ENCODE measurements at regions not wholly inside any gene's neighbourhood (a gene's known extent, or its start where the extent isn't known, plus 50 kb on each side); places are given as distances from the start of the nearest gene placed in this dataset.

DNA sequence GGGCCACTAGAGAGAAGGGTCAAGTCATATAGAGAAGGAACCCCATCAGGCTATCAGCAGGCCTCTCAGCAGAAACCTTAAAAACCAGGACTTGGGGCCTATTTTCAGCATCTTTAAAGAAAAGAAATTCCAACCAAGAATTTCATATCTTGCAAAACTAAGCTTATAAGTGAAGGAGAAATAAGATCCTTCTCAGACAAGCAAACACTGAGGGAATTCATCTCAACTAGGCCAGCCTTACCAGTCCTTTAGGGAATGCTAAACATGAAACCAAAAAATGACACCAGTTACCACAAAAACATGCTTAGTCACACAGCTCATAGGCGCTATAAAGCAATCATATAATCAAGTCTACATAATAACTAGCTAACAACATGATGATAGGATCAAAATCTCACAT, 407.1 kb downstream of the LRRC70 start:
- DNase-seq (ENCODE audit: low read depth in 2 of 2), result no peak

DNA sequence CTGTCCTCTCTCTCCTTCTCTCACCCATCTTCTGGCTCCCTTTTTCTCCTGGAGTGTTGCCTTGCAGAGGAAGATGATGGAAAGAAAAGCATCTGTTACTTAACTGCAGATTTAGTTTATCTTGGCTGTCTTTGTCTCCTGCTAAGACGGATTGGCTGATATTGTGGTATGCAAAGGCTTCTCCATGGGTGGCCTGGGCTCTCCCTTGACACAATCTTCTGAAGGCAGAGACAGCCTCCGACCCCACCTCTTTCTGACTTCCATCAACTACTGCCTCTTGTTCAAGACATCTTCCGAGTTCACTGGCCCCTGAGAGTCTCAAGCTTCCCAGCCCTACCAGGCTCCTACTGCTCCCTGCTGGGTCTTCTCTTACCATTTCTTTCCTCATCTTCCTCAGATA, 403.7 kb downstream of the LRRC70 start:
- no peak for DNase-seq (ENCODE audit: low read depth in 2 of 2)

DNA sequence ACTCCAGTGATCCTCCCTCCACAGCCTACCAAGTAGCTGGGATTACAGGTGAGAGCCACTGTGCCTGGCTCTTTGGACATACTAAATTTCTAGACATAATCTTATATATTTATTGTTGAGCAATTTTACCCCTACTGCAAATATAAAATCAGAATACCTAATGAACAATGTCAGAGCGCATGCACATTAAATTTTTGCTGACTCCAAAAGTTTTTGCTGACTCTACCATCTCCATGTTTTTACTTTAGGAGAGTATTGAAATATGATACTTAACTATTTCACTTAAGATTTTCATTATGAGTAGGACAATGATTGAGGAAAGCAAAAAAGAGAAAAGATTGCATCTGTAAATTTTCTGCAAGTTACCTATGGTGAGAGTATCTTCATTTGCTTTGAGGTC, 402.3 kb downstream of the LRRC70 start:
- no peak for DNase-seq (ENCODE audit: low read depth in 2 of 2)

DNA sequence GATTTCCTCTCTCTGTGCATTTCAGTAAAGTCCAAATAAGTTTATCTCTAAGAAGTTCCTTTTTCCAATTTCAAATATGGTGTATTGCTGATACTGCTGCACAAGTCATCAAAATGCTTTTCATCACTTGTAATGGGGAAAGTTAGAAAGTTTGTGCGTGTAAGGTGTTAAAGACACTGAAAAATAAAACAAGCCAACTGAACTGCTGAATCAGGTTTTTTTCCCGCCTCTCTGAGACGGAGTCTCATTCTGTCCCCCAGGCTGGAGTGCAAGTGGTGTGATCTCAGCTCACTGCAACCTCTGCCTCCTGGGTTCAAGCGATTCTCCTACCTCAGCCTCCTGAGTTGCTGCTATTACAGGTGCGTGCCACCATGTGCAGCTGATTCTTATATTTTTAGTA, 400.9 kb downstream of the LRRC70 start:
- DNase-seq (ENCODE audit: low read depth in 2 of 2), result no peak

DNA sequence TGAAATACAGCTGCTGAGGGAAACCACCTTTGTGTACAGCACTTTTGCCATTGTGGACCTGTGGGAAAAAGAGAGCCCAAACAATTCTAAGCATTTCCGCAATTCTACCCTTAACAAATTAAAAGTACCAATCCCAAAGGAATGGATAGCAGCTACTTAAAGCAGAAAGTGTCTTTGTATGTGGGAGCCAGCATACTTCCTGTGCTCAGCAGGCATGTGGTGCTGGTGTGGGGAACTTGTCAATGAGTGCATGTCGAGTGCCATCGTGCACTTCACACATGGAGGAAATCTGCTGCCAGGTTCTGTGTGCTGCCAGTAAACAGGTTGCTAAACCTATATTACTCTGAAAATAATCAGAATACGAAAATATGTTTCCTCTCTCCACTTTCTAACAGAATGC, 399.0 kb downstream of the LRRC70 start:
- no peak for DNase-seq (ENCODE audit: low read depth in 2 of 2)

DNA sequence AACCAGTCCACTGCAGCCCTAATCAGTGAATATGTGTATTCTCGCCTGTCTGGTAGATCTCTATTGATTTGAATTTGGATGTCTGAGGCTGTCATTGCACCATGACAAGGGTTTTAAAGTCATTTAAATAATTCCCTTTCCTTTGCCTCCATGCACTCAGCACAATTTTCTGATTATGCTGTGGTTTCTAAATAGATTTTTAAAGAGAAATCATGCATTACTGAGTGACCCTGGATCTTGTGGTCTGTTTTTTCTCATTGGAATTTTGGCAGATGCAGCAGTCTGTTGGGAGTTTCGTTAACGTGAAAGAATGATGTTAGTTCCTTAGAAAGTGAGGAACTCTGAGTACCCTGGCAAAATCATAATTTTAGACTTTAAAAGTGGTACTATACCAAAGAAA, 396.0 kb downstream of the LRRC70 start:
- DNase-seq (ENCODE audit: low read depth in 2 of 2), result no peak

DNA sequence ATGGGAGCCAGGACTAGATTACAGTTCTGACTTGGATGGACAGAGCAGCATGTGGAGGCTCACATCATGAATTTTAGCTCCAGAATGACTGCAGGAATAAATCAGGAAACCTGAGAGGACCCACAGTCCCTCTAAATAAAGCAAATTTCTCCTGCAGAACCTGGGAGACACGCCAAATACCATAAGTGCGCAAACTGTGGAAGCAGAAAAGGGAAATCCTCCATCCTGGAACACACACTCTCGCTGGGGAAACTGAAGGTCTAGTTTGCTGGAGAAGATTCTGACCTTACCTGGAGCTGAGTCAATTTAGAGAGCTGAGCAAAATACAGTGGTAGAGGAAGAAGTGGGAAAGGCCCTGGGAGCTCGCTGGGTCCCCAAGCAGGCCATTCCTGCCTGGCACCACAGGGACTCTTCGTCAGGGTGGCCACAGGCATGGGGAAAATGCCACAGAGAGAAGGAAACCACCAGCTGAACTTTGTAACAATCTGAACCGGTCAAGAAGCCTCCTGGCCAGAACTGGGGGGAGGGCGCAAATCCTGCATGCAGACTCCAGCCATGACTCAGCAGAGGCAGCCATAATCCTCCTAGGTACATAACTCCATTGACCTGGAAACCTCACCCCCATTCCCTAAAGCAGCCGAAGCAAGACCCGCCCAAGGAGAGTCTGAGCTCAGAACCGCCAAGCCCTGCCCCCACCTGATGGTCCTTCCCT, 390.9 kb downstream of the LRRC70 start:
- no peak for DNase-seq (ENCODE audit: low read depth in 2 of 2)

DNA sequence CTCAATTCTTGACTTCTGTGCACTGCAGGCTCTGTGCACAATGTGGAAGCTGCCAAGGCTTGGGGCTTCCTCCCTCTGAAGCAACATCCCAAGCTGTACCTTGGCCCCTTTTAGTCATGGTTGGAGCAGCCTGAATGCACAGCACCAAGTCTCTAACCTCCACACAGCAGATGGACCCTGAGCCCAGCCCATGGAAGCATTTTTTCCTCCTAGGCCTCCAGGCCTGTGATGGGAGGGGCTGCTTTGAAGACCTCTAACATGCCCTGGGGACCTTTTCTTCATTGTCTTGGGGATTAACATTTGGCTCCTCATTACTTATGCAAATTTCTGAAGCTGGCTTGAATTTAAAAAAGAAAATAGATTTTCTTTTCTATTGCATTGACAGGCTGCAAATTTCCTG, 385.8 kb downstream of the LRRC70 start:
- no peak for DNase-seq (ENCODE audit: low read depth in 2 of 2)

DNA sequence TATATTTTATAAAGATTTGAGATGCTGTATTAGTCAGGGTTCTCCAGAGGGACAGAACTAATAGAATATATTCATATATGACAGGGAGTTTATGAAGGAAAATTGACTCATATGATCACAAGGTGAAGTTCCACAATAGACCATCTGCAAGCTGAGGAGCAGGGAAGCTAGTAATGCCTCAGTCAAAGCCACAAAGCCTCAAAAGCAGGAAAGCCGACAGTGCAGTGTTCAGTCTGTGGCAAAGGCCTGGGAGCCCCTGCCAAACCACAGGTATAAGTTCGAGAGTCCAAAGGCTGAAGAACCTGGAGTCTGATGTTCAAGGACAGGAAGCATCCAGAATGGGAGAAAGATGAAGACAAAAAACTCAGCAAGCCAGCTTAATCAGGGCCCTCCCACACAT, 382.2 kb downstream of the LRRC70 start:
- no peak for DNase-seq (ENCODE audit: low read depth in 2 of 2)

DNA sequence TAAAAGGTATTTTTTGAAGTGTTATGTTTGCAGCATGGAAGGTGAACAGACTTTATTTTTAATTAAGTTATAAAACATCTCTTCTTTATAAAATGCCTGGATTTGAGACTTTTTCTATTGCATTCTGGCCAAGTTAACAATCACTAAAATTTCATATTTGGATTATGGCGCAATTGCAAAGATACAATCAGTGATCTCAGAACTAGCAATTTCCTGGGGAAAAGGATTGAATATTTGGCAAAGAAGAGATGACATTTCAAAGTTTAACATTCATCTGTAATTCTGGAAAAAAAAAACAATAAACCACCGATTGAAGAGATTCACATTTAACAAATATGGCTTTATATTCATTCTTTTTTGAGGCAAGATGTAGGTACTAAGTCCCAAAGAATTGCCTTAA, 378.0 kb downstream of the LRRC70 start:
- no peak for DNase-seq (ENCODE audit: low read depth in 2 of 2)

DNA sequence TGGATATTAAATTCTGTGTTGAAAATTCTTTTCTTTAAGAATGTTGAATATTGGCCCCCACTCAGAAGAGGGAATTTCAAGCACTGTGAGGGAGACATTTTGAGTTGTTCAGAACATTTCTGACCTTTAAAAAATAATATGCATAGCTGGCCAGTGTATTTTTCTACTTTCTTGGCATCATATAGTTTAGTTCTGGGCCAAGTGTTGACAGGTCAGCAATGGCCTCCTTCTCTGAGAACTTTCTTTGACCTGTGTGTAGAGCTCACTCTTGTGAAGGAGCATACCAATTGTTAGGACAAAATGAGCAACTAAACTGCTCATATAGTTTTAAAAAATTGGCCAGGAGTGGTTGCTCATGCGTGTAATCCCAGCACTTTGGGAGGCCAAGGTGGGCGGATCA, 376.0 kb downstream of the LRRC70 start:
- no peak for DNase-seq (ENCODE audit: low read depth in 2 of 2)

DNA sequence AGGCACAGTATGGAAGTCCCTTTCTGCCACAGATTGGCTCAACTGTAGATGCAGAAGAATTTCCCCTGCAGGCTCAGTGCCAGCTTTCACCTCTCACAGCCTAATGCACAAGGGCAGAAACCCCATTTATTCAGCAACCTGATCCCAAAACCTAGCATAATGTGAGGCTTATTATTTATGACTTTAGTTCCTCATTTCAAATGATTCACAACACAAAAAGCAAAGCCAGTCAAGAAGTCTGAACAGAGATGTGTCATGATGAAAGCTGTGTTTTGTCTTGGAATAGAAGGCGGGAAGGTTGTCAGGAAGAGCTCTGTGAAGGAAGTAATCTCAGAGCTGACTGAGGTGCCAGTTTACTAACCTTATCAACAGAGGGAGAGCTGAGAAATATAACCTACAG, 369.7 kb downstream of the LRRC70 start:
- DNase-seq (ENCODE audit: low read depth in 2 of 2), result no peak

DNA sequence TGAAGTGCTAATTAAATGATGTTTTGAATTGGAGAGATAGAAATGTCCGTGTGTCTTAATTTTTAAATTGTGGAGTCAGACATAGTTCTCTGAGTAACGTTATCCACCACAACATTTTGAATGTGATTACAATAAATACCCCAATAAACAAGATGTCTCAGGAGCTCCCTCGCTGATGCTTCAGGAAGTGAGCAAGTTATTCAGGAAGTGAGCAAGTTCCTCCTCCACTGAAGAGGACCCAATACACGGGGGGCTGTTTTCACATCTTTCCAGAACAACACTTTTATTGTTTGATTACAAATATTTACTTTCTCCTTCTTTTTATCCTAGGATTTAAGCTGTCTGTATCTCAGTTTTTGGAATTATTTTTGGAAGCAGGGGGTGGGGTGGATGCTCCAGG, 363.8 kb downstream of the LRRC70 start:
- no peak for DNase-seq (ENCODE audit: low read depth in 2 of 2)

DNA sequence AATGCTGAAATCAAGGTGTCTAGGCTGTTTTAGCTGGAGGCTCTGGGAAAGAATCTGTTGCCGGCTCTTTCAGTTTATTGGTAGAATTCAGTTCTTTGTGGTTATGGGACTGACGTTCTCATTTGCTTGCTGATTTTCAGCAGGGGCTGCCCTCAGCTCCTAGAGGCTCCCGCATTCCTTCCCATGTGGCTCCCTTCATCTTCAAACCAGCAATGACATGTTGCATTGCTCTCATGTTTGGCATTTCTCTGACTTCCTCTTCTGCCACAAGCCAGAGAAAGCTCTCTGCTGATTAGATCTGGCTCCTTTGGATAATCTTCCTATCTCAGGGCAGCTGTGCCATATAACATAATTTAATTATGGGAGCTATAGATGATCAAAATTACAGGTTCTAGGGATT, 360.3 kb downstream of the LRRC70 start:
- no peak for DNase-seq (ENCODE audit: low read depth in 2 of 2)

DNA sequence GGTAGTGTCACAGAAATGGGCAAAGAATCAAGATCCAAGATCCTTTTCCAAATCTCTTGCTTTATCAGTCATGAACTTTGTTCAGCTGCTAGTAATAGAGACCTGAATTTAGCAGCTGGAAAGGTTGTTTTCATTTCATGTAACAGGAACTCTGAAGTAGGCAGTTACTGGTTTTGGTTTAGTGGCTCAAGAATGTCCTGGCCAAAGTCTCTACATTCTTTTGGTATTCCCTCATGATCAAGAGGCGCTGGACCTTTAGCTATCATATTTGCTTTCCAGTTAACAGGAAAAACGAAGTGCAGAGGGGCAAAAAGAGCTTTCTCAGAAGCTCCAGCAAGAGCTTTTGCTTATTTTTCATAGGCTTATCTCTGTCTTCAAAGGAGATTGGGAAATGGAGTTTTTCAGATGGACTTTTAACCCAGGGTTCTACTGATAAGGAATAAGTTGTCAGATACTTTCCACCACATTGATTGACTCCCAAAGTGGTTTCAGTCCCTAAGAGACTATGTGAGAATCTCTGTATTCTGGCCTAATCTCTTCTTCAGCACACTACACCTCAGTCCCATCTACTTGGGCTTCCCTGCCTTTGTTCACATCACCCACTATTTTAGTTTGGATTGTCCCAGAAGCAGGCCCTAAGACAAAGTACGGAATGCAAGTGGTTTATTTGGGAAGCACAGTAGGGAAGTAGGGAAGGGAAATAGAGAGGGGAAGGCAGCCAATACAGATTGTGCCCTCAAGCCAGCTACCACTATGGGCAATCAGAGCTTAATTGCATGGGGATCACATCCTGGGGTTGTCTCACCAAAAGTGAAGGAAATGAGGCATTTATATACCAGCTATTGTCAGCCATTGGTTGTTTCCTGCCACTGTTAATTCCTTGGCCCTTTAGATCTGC, 359.3 kb downstream of the LRRC70 start:
- DNase-seq (ENCODE audit: low read depth in 2 of 2), result no peak

DNA sequence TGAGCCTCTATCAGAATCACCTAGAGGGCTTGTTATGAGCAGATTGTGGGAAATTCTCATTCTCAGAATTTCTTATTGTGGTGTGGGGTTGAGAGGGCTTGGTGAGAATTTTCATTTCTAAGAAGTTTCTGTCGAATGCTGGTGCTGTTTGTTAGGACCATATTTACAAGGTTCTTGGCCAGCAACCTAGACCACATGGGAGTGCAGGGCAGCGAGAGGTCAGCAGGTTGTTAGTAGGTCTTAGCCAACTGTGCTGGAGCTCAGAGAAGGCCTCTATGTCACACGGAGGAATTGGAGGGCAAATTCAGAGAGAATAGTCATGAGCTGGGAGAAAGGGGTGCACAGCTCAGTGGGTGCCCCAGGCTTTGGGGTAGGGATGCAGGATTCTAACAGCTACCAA, 357.0 kb downstream of the LRRC70 start:
- DNase-seq (ENCODE audit: low read depth in 2 of 2), result no peak

DNA sequence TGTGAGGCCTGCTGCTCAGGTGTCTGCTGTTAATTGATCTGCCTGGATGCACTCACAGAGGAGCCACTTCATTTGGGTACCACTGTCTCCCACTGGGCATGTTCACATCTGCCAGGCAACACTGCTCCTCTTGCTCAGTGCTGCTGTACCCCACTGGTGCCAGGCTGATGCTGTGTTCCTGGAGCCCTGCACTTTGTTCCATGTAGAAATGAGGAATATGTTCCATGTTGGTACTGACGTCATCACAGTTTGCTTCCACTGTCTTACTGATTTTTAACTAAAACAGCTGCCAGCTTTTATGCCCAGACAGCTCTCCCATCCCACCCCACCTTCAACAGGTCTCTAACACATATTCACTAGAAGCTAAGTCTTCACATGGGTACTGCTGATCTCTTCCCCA, 355.7 kb downstream of the LRRC70 start:
- DNase-seq (ENCODE audit: low read depth in 2 of 2), result no peak

DNA sequence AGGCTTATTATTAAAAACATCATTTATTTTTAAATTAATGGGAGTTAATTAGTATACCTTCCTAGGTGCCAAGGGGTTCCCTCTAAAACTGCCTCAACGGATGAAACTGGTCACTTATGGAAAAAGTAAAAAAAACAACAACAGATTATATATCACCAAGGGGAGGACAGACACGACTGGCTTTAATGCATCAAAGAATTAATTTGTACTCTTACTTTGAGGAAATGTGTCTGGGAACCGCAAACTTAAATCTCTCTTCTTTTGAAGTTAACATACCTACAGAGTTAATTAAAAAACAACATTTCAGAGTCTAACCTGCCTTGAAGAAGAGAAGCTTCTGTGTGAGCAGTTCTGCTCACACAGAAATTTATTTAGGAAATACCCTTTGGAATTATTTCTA, 354.6 kb downstream of the LRRC70 start:
- no peak for DNase-seq (ENCODE audit: low read depth in 2 of 2)

DNA sequence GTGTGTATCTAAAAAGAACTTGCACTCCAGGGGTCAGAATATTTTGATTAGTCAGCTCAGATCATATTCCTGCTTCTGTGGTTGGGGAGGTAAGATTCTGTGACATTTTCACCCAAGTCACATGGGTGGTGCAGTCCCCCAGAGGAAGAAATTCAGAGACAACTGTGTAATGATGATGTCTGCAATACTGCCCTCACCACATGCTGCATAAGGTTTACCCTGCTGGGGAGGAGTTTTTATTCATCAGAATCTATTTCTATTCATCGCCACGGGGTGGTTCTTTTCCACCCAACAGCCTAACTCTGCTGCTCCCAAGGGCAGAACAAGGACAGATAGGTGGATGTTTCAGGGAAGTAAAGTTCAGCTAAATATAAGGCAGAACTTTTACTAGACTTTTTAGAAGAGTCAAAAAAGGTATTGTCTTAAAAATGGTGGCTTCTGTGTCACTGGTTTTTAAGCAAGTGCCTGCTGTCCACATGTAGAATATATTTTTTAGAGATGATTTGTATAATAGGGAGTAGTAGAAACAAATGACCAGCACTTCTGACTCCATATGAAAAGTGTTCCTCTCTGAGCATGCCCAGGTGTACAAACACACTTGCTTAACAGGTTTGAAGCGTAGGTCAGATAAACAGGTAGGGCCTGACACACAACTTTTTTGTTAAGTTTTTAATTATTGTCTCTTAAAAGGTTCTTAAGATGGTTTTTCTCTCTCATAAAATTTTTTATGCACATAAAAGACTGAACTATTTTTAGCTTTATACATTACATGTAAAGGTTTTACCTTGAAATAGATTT, 352.7 kb downstream of the LRRC70 start:
- no peak for DNase-seq (ENCODE audit: low read depth in 2 of 2)

DNA sequence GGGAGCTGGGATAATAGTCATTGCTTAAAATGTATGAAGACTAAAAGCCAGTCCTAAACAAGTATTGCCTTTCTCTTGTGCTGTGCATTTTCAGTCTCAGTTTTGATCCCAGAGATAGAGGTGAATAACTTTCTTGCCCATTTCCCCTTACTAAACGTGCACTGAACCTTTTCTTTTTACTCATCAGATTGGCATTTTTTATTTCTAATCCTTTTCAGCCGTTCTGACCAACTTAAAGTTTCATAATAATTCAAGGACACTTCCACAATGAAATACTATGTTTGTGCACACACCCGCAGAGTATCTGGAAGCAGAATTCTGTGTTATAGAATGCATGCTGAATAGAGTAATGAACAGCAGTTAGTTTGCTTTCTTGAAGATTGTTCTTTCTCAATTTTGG, 343.6 kb downstream of the LRRC70 start:
- DNase-seq (ENCODE audit: low read depth in 2 of 2), result no peak

DNA sequence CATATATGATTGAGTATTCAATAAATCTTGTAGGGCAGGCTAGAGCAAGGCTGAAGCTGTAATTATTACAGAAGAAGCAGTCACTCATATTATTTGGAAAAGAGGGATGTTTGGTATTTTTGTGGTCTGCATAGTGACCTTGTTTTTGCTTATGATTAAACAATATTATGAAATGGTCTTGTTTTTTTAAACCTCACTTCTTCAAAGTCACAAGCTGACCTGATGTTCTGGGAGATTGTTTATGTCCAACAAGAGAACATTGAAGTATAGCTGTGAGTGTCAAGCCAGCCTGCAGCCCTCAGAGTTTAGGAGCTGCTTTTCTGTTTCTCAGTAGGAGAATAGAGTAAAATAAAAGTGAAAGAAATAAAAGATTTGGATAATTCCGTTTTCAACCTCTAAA, 342.2 kb downstream of the LRRC70 start:
- DNase-seq (ENCODE audit: low read depth in 2 of 2), result no peak

DNA sequence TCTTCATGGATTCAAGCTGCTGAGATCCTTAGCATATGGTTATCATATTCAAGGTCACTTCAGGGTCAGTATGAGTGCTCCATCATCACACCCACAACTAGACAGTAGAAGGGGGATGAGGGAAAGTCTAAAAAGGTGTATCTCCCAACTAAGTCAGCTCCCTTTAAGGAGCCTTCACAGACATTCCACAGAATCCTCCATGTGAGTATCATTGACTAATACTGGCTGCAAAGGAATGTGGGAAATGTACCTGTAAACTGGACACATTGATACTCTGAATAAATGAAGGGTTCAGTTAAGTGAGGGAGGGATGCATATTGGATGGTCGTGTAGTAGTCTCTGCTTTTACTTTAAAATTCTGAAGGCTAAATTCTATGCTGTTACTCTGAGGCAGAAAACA, 330.7 kb downstream of the LRRC70 start:
- no peak for DNase-seq (ENCODE audit: low read depth in 2 of 2)

DNA sequence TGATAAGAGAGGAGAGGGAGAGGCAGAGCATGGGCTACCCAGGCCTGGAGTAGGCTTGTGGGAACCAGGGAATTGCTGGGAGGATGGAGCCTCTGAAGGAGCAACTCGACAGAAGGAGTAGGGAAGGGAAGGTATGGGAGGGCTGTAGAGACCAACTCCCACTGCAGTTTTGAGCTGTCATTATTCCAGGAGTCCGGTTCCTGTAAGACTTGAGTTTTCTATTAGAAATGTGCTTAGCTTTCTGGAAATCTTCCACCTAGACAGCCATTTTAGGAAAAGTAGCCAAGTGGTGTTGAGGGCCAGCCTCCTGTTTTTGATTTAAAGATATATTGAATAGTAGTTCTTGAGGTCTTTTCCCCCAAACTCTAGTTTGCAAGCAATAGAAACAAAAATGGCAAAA, 323.5 kb downstream of the LRRC70 start:
- DNase-seq (ENCODE audit: low read depth in 2 of 2), result no peak

Measured in stimulated activated CD4-positive, alpha-beta T cell treated with anti-CD3 and anti-CD28 coated beads, Interleukin-15, amount 100 ng/mL, for 48 hours (primary cell).